Lung (tissue), 11 donors: ENCODE measurements at regions not wholly inside any gene's neighbourhood (a gene's known extent, or its start where the extent isn't known, plus 50 kb on each side); places are given as distances from the start of the nearest gene placed in this dataset.

Source experiments
- ATAC-seq: fragments of 200-7000 bp; cut with Tn5 transposase; one replicate; pipeline ENCODE4 v1.9.1; 2020; ENCODE audit warnings: moderate number of reproducible peaks; ENCODE audit not compliant: insufficient read depth, low FRiP score
- DNase-seq, 3 donors: peaks; one replicate each; pipeline ENCODE4 v3.0.0-alpha.2; 2013 to 2017
- H3K27ac ChIP-seq, 2 donors: one replicate each; pipeline ENCODE4 v1.5.1; 2013; ENCODE audit warnings: mild to moderate bottlenecking in 2 of 2, moderate library complexity in 2 of 2, control low read depth in 1 of 2, inconsistent platforms in 1 of 2, low read depth in 1 of 2, low read length in 1 of 2
- H3K27me3 ChIP-seq, 3 donors: one replicate each; pipeline ENCODE4 v1.5.1; 2013; ENCODE audit warnings: low read length in 2 of 3; ENCODE audit not compliant: control insufficient read depth in 3 of 3, insufficient read depth in 3 of 3
- H3K36me3 ChIP-seq, 4 donors: one replicate each; pipeline ENCODE4 v1.5.1; 2013; ENCODE audit warnings: low read length in 4 of 4, mild to moderate bottlenecking in 1 of 4, moderate library complexity in 1 of 4; ENCODE audit not compliant: control insufficient read depth in 4 of 4, insufficient read depth in 4 of 4
- H3K4me1 ChIP-seq, 5 donors: one replicate each; pipeline ENCODE4 v1.5.1; 2013; ENCODE audit warnings: low read length in 5 of 5, mild to moderate bottlenecking in 2 of 5, moderate library complexity in 1 of 5; ENCODE audit not compliant: control insufficient read depth in 5 of 5, insufficient read depth in 5 of 5
- H3K4me3 ChIP-seq: one replicate; pipeline ENCODE4 v1.5.1; 2013; ENCODE audit warnings: mild to moderate bottlenecking, control low read depth, moderate library complexity
- H3K9ac ChIP-seq, 2 donors: one replicate each; pipeline ENCODE4 v1.5.1; 2013; ENCODE audit warnings: low read length in 2 of 2, control low read depth in 1 of 2; ENCODE audit not compliant: insufficient read depth in 1 of 2
- H3K9me3 ChIP-seq, 4 donors: one replicate each; pipeline ENCODE4 v1.5.1; 2013; ENCODE audit warnings: low read length in 3 of 4, mild to moderate bottlenecking in 1 of 4, moderate library complexity in 1 of 4; ENCODE audit not compliant: control insufficient read depth in 4 of 4, insufficient read depth in 3 of 4
- CTCF ChIP-seq: IDR thresholded peaks from 2 replicates; pipeline ENCODE4 v1.5.1; 2012; ENCODE audit warnings: mild to moderate bottlenecking; ENCODE audit errors: control extremely low read depth, extremely low read depth
- WGBS, 2 donors: extraction: QIAGEN DNeasy Blood & Tissue Kit; methylation state at CpG; one replicate each; pipeline ENCODE4 v1.1.7; 2013; 5-methylcytosine and 5-hydroxymethylcytosine counted together
- donor health status: control.
- donor health status: control.
- donor health status: Bipolar disorder and iron deficiency.
- donor health status: healthy.
- donor health status: DM: yes; HTN: yes; CAD: no.

- no peaks in the 10 kb centered on the region for H3K27me3 ChIP-seq
- DNase-seq, result peak; percentile 34 to 64 (median 37)
- no peak overlapping the region for H3K27ac ChIP-seq
These were observed 79.4 kb upstream of the FRMD1 start for GRCh38 chr6:168158213-168158979.

GRCh38 chr6:168157272-168158212 lies 78.5 kb upstream of the FRMD1 start:
- Histone ChIP-seq H3K4me3 (no peak overlapping the region), H3K9ac (no peak overlapping the region), H3K36me3 (no peaks in the 10 kb centered on the region), H3K4me1 (peaks cover 0 to 20% (median 10%) of the 10 kb centered on the region in 5 donors), H3K9me3 (no peaks in the 10 kb centered on the region), H3K27me3 (no peaks in the 10 kb centered on the region), H3K27ac (no peak overlapping the region)
- DNase-seq, result peak in 1 of 3 donors; percentile 50
- no peak for TF ChIP-seq CTCF
- WGBS, 2 donors, result 37 to 38% methylated on average over 18 of the region's 18 CpGs
- peak; percentile 24 for ATAC-seq

More at GRCh38 chr6:168158213-168158979, 79.4 kb upstream of the FRMD1 start:
- TF ChIP-seq CTCF, result no peak
- no peak for ATAC-seq
- Histone ChIP-seq H3K9me3 (no peaks in the 10 kb centered on the region), H3K4me1 (peaks cover 0 to 28% (median 15%) of the 10 kb centered on the region in 5 donors), H3K9ac (no peak overlapping the region), H3K36me3 (no peaks in the 10 kb centered on the region), H3K4me3 (no peak overlapping the region)
- 45 to 54% methylated on average over 19 of the region's 19 CpGs for WGBS, 2 donors

GRCh38 chr6:168156742-168157265 lies 77.8 kb upstream of the FRMD1 start:
- no peak for ATAC-seq
- H3K4me1 ChIP-seq, result peaks cover 0 to 19% (median 7%) of the 10 kb centered on the region in 5 donors
- H3K27ac ChIP-seq, result no peak overlapping the region
- H3K4me3 ChIP-seq, result no peak overlapping the region
- H3K27me3 ChIP-seq, result no peaks in the 10 kb centered on the region
- DNase-seq, result no peak
- no peaks in the 10 kb centered on the region for H3K9me3 ChIP-seq
- H3K9ac ChIP-seq, result no peak overlapping the region
- 80 to 82% methylated on average over 12 of the region's 12 CpGs for WGBS, 2 donors
- no peaks in the 10 kb centered on the region for H3K36me3 ChIP-seq
- no peak for TF ChIP-seq CTCF
